ENCODE measurements at regions not wholly inside any gene's neighbourhood (a gene's known extent, or its start where the extent isn't known, plus 50 kb on each side); places are given as distances from the start of the nearest gene placed in this dataset.

DNA sequence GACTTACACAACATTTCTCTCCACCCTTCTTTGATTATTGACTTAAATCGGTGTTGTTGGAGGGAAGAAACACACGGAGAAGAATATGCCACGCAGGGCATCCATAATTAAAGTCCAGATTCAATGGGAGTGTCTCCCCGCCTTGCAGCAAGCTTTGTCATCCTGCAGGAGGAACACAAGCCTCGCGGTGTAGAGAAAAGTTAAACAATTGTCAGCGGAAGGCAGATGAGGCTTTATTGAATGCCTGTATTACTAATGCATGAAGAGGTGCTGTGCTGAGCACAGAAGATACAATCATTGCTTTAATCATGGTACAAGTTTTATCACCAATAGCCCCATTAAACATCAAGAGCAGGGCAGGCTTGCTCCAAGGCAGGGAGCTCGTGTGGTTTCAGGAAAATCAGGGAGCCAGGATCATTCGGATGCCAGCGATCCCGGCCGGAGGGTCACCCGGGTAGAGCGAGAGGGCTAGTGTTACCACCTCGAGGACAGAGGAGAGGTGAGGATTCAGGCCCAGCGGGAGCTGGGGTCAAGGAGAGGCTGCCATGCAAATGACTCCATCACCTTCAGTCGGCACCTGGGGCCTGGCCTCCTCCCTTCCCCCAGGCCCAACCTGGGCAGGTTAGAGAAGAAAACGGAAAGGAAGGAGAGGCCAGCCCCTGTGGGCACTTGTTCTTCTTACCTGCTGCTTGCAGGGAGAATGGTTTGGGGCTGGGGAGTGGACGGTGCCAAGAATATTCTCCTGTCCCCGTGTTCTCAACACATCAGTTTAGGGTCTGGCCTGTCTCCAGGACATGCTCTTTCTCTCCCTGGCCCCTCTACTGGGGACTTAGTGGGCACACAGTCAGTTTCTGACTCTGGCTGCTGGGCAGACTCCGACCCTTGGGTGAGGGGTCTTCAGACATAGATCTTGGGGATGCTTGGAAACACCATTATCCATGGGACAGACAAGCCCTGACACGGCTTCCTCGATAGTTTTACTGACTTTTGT is 289.5 kb downstream of the IRX2 start:
- TF ChIP-seq EP300 (IDR thresholded peaks at IDR 0.05) (no peak), POLR2A (IDR thresholded peaks at IDR 0.05) (no peak)

All from ovary (tissue), 1 donor.